ENCODE measurements at regions not wholly inside any gene's neighbourhood (a gene's known extent, or its start where the extent isn't known, plus 50 kb on each side); places are given as distances from the start of the nearest gene placed in this dataset.

DNA sequence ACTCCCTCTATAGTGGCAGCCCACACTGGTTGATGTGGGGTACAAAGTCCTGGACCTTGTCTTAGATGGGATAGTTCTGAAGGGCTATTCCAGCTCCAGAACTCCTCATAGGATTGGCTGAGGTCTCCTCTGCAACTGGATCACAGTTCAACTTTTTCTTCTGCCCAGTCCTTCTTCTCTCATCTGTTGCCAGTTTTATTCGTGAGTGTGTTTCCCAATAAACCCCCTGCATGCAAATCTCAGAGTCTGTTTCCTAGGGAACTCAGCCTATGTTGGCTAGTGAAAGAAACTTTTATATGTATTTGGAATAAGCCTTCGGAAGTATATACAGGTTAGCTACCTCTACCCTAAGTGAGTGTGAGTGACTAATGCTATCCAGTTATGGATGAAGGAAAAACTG is 823.4 kb downstream of the SLC4A3 start:
- H3K9me2 ChIP-seq (replicated peaks; ENCODE audit: low read length) = no peaks in the 10 kb centered on the region
- no peak overlapping the region for H3K27ac ChIP-seq (ENCODE audit: low read length)
- ChIA-PET POLR2A (ENCODE audit: unreplicated experiment) (no interaction called here), CTCF (no interaction called here)
- TF ChIP-seq EZH2 (IDR thresholded peaks at IDR 0.05; ENCODE audit: low read length, unreplicated experiment) (no peak), EZH2phosphoT487 (IDR thresholded peaks at IDR 0.05; ENCODE audit: borderline replicate concordance, low read length) (no peak)
- TF ChIP-seq, protein P1, sequence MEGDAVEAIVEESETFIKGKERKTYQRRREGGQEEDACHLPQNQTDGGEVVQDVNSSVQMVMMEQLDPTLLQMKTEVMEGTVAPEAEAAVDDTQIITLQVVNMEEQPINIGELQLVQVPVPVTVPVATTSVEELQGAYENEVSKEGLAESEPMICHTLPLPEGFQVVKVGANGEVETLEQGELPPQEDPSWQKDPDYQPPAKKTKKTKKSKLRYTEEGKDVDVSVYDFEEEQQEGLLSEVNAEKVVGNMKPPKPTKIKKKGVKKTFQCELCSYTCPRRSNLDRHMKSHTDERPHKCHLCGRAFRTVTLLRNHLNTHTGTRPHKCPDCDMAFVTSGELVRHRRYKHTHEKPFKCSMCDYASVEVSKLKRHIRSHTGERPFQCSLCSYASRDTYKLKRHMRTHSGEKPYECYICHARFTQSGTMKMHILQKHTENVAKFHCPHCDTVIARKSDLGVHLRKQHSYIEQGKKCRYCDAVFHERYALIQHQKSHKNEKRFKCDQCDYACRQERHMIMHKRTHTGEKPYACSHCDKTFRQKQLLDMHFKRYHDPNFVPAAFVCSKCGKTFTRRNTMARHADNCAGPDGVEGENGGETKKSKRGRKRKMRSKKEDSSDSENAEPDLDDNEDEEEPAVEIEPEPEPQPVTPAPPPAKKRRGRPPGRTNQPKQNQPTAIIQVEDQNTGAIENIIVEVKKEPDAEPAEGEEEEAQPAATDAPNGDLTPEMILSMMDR (conservative IDR thresholded peaks at IDR 0.05; ENCODE audit: low read depth, low read length) = no peak
- no peak overlapping the region for H3K4me2 ChIP-seq (ENCODE audit: low read length)
- no peak overlapping the region for H3K9ac ChIP-seq (ENCODE audit: low read length)
- H2AFZ ChIP-seq (ENCODE audit: low read length) = no peak overlapping the region
- H4K20me1 ChIP-seq (ENCODE audit: low read length) = no peaks in the 10 kb centered on the region
- H3F3A ChIP-seq (ENCODE audit: low read length, unreplicated experiment) = no peaks in the 10 kb centered on the region
- ATAC-seq = no peak
- H3K79me2 ChIP-seq (ENCODE audit: low read length) = no peaks in the 10 kb centered on the region
- intact Hi-C loops (cut with micrococcal nuclease) = no loop called here
- H3K27me3 ChIP-seq (ENCODE audit: low read length) = no peaks in the 10 kb centered on the region
- no peaks in the 10 kb centered on the region for H3K9me3 ChIP-seq (ENCODE audit: low read length)
- no peaks in the 10 kb centered on the region for H3K4me1 ChIP-seq (ENCODE audit: insufficient read depth, low read length)
- no TSS peak for BruUV-seq (replicated peaks)
- DNase-seq = no peak
- no peak overlapping the region for H3K4me3 ChIP-seq (ENCODE audit: low read length)
- H3K36me3 ChIP-seq (ENCODE audit: low read depth, low read length) = no peaks in the 10 kb centered on the region

DNA sequence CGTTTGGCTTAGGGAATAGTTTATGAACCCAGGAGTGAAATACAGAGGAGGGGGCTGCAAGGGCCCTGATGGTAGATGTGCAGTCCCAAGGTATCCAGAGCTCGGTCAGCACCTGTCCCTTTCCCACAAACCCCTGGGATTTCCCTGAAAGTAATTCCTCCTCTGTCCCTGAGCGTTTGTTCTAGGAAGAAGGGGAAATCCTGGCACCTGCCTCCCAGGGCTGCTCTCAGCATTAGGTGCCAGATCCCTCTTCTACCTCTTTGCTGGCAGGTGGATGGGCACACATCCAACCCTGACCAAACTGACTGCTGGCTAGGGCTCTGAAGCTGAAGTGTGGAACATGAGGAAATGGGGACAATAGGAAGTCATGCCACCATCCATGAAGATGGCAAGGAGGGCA is 824.0 kb downstream of the SLC4A3 start:
- intact Hi-C loops (cut with micrococcal nuclease) = no loop called here
- no TSS peak for BruUV-seq (replicated peaks)
- Histone ChIP-seq H2AFZ (ENCODE audit: low read length) (no peak overlapping the region), H3K9me2 (replicated peaks; ENCODE audit: low read length) (no peaks in the 10 kb centered on the region), H3K27ac (ENCODE audit: low read length) (no peak overlapping the region), H3F3A (ENCODE audit: low read length, unreplicated experiment) (no peaks in the 10 kb centered on the region), H3K36me3 (ENCODE audit: low read depth, low read length) (no peaks in the 10 kb centered on the region), H3K9me3 (ENCODE audit: low read length) (no peaks in the 10 kb centered on the region), H3K9ac (ENCODE audit: low read length) (no peak overlapping the region), H3K79me2 (ENCODE audit: low read length) (no peaks in the 10 kb centered on the region), H3K4me2 (ENCODE audit: low read length) (no peak overlapping the region), H3K4me3 (ENCODE audit: low read length) (no peak overlapping the region), H3K4me1 (ENCODE audit: insufficient read depth, low read length) (no peaks in the 10 kb centered on the region), H3K27me3 (ENCODE audit: low read length) (no peaks in the 10 kb centered on the region), H4K20me1 (ENCODE audit: low read length) (no peaks in the 10 kb centered on the region)
- TF ChIP-seq, protein P1 (conservative IDR thresholded peaks at IDR 0.05; ENCODE audit: low read depth, low read length) = no peak
- TF ChIP-seq EZH2 (IDR thresholded peaks at IDR 0.05; ENCODE audit: low read length, unreplicated experiment) (no peak), EZH2phosphoT487 (IDR thresholded peaks at IDR 0.05; ENCODE audit: borderline replicate concordance, low read length) (no peak)
- ChIA-PET POLR2A (ENCODE audit: unreplicated experiment) (no interaction called here), CTCF (no interaction called here)
- DNase-seq = no peak
- ATAC-seq = no peak

DNA sequence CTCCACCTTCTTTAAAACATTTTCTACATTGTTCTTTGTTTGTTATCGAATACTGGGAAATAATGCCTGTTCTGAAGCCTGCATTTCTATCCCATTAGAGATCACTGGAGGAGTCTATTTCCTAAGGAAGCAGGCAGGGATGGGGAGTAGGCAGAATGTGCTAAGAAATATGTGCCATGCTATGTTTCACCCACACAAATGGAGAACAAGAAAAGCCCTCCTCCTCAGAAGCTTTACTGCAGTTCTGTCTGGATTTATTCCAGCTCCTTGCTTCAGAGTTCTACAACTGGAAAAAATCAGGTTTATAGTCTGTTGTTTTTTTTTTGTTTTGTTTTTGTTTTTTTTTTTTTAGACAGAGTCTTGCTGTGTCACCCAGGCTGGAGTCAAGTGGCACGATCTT is 825.1 kb downstream of the SLC4A3 start:
- TF ChIP-seq EZH2phosphoT487 (IDR thresholded peaks at IDR 0.05; ENCODE audit: borderline replicate concordance, low read length) = no peak
- TF ChIP-seq, protein P1 (conservative IDR thresholded peaks at IDR 0.05; ENCODE audit: low read depth, low read length) = no peak
- TF ChIP-seq EZH2 (IDR thresholded peaks at IDR 0.05; ENCODE audit: low read length, unreplicated experiment) = no peak
- no peaks in the 10 kb centered on the region for H3F3A ChIP-seq (ENCODE audit: low read length, unreplicated experiment)
- H3K79me2 ChIP-seq (ENCODE audit: low read length) = no peaks in the 10 kb centered on the region
- no peak overlapping the region for H3K4me2 ChIP-seq (ENCODE audit: low read length)
- no peaks in the 10 kb centered on the region for H3K9me3 ChIP-seq (ENCODE audit: low read length)
- H3K36me3 ChIP-seq (ENCODE audit: low read depth, low read length) = no peaks in the 10 kb centered on the region
- H3K4me3 ChIP-seq (ENCODE audit: low read length) = no peak overlapping the region
- ATAC-seq = no peak
- H3K27me3 ChIP-seq (ENCODE audit: low read length) = no peaks in the 10 kb centered on the region
- ChIA-PET POLR2A (ENCODE audit: unreplicated experiment) (no interaction called here), CTCF (no interaction called here)
- H3K4me1 ChIP-seq (ENCODE audit: insufficient read depth, low read length) = no peaks in the 10 kb centered on the region
- BruUV-seq (replicated peaks) = no TSS peak
- H2AFZ ChIP-seq (ENCODE audit: low read length) = no peak overlapping the region
- intact Hi-C loops (cut with micrococcal nuclease) = no loop called here
- DNase-seq = no peak
- no peak overlapping the region for H3K9ac ChIP-seq (ENCODE audit: low read length)
- H4K20me1 ChIP-seq (ENCODE audit: low read length) = no peaks in the 10 kb centered on the region
- no peak overlapping the region for H3K27ac ChIP-seq (ENCODE audit: low read length)
- no peaks in the 10 kb centered on the region for H3K9me2 ChIP-seq (replicated peaks; ENCODE audit: low read length)
